ENCODE measurements at regions not wholly inside any gene's neighbourhood (a gene's known extent, or its start where the extent isn't known, plus 50 kb on each side); places are given as distances from the start of the nearest gene placed in this dataset.
A peak's percentile ranks its signal among the peaks of the same experiment; 100 is the strongest.

DNA sequence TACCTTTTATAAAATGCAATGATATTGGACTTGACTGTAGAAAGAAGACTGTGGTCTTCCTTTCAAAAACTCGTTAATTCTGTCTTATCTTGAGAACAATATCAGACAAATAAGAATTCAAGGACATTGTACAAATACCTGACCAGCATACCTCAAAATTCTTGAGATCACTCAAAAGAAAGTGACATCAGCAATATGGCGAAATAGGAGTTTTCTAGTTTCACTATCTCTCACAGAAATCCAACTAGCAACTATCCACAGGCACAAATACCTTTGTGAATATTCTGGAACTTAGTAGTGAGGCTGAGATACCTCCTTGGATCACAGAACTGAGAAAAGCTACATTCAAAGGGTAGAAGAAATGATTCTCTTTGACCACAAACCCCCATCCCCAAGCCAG, 419.7 kb downstream of the ZNF385D start:
- Histone ChIP-seq H3K36me3 (ENCODE audit: control insufficient read depth, insufficient read depth, low read length) (no peaks in the 10 kb centered on the region), H3K4me3 (ENCODE audit: low read depth in 2 of 2, low read length in 2 of 2) (no peak overlapping the region), H3K4me1 (ENCODE audit: control insufficient read depth, insufficient read depth, low read length) (no peaks in the 10 kb centered on the region), H3K27me3 (ENCODE audit: control insufficient read depth, insufficient read depth, low read length) (no peaks in the 10 kb centered on the region), H3K27ac (ENCODE audit: low read length) (no peak overlapping the region), H3K9me3 (ENCODE audit: control insufficient read depth, insufficient read depth, low read depth, low read length) (no peaks in the 10 kb centered on the region)
- in situ Hi-C loops (cut with HindIII; ENCODE audit: low pct_unique_long_range_greater_than_20kb, low sequenced_read_pairs) (no loop called here), intact Hi-C loops (cut with micrococcal nuclease; ENCODE audit: unreplicated experiment) (no loop called here)
- ATAC-seq, result no peak
- ChIA-PET CTCF (no interaction called here), POLR2A (no interaction called here)
- BruUV-seq (replicated peaks), result no TSS peak
- no peak for DNase-seq (ENCODE audit: low read depth, low spot score)
- TF ChIP-seq POLR2AphosphoS5 (IDR thresholded peaks at IDR 0.05; ENCODE audit: low read depth, low read length) (no peak), TCF7L2 (IDR thresholded peaks at IDR 0.05; ENCODE audit: low read depth, low read length) (no peak), SIN3A (IDR thresholded peaks at IDR 0.05; ENCODE audit: borderline replicate concordance, insufficient read depth, low read depth, low read length) (no peak)
- TF ChIP-seq, protein P1, sequence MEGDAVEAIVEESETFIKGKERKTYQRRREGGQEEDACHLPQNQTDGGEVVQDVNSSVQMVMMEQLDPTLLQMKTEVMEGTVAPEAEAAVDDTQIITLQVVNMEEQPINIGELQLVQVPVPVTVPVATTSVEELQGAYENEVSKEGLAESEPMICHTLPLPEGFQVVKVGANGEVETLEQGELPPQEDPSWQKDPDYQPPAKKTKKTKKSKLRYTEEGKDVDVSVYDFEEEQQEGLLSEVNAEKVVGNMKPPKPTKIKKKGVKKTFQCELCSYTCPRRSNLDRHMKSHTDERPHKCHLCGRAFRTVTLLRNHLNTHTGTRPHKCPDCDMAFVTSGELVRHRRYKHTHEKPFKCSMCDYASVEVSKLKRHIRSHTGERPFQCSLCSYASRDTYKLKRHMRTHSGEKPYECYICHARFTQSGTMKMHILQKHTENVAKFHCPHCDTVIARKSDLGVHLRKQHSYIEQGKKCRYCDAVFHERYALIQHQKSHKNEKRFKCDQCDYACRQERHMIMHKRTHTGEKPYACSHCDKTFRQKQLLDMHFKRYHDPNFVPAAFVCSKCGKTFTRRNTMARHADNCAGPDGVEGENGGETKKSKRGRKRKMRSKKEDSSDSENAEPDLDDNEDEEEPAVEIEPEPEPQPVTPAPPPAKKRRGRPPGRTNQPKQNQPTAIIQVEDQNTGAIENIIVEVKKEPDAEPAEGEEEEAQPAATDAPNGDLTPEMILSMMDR (IDR thresholded peaks at IDR 0.05), result no peak
- TF ChIP-seq, protein P2, sequence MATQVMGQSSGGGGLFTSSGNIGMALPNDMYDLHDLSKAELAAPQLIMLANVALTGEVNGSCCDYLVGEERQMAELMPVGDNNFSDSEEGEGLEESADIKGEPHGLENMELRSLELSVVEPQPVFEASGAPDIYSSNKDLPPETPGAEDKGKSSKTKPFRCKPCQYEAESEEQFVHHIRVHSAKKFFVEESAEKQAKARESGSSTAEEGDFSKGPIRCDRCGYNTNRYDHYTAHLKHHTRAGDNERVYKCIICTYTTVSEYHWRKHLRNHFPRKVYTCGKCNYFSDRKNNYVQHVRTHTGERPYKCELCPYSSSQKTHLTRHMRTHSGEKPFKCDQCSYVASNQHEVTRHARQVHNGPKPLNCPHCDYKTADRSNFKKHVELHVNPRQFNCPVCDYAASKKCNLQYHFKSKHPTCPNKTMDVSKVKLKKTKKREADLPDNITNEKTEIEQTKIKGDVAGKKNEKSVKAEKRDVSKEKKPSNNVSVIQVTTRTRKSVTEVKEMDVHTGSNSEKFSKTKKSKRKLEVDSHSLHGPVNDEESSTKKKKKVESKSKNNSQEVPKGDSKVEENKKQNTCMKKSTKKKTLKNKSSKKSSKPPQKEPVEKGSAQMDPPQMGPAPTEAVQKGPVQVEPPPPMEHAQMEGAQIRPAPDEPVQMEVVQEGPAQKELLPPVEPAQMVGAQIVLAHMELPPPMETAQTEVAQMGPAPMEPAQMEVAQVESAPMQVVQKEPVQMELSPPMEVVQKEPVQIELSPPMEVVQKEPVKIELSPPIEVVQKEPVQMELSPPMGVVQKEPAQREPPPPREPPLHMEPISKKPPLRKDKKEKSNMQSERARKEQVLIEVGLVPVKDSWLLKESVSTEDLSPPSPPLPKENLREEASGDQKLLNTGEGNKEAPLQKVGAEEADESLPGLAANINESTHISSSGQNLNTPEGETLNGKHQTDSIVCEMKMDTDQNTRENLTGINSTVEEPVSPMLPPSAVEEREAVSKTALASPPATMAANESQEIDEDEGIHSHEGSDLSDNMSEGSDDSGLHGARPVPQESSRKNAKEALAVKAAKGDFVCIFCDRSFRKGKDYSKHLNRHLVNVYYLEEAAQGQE (IDR thresholded peaks at IDR 0.05; ENCODE audit: insufficient read depth in 1 of 2, low read depth in 2 of 2, low read length in 1 of 2), result no peak

DNA sequence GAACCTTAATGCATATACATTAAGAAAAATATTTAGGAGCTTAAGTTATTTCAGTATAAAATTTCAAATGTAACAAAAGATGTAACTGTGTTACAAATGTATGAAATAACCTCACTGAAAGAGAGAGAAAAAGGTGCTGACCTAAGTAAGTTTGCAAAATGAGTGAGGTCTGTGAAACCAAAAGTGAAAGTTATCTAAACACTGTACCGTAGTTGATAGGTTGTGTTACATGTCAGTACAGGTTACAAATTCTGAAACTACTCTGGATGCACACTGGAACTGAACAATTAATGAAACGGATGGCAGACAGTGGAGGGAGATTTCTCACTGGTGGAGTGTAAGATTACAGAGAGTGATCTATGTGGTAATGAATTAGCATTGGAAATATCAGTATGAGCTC, 420.7 kb downstream of the ZNF385D start:
- Histone ChIP-seq H3K36me3 (ENCODE audit: control insufficient read depth, insufficient read depth, low read length) (no peaks in the 10 kb centered on the region), H3K27me3 (ENCODE audit: control insufficient read depth, insufficient read depth, low read length) (no peaks in the 10 kb centered on the region), H3K4me1 (ENCODE audit: control insufficient read depth, insufficient read depth, low read length) (no peaks in the 10 kb centered on the region), H3K27ac (ENCODE audit: low read length) (no peak overlapping the region), H3K9me3 (ENCODE audit: control insufficient read depth, insufficient read depth, low read depth, low read length) (no peaks in the 10 kb centered on the region), H3K4me3 (ENCODE audit: low read depth in 2 of 2, low read length in 2 of 2) (peak overlapping the region in 1 of 2 experiments; percentile 30; a peak in 1 of 4 replicates)
- no TSS peak for BruUV-seq (replicated peaks)
- in situ Hi-C loops (cut with HindIII; ENCODE audit: low pct_unique_long_range_greater_than_20kb, low sequenced_read_pairs) (no loop called here), intact Hi-C loops (cut with micrococcal nuclease; ENCODE audit: unreplicated experiment) (no loop called here)
- DNase-seq (ENCODE audit: low read depth, low spot score), result no peak
- no peak for TF ChIP-seq POLR2AphosphoS5 (IDR thresholded peaks at IDR 0.05; ENCODE audit: low read depth, low read length)
- ChIA-PET POLR2A (no interaction called here), CTCF (no interaction called here)
- ATAC-seq, result no peak

DNA sequence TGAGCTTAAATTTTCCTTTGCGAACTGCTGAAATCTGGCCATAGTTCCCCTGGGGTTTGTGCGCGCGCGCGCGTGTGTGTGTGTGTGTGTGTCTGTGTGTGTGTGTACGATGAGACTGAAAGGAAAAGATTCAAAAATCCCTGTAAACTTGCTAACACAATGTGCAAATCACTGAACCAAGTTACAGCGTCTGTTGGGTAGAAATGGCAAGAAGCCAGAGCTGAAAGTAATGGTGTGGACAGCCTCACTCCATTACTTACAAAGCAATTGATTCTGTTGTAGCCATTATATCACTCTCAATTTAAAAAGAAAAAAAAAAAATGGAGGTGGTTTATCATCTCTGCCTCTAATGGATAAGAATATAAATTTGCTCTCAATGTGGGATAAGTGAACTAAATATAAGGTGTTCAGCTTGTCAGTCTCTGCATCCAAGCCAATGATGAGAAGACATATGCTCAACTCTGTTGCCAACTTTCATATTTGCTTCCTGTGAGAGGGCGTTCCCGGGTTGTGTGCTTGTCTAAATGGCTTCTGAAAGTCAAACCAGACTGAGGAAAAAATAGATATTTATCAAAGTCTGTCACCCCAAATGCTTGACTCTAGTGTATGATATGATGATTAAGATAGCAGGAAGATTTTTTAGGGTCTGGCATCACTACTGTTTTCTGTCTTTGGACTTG, 422.2 kb downstream of the ZNF385D start:
- intact Hi-C loops (cut with micrococcal nuclease; ENCODE audit: unreplicated experiment) (no loop called here), in situ Hi-C loops (cut with HindIII; ENCODE audit: low pct_unique_long_range_greater_than_20kb, low sequenced_read_pairs) (no loop called here)
- ChIA-PET CTCF (no interaction called here), POLR2A (no interaction called here)
- no peaks in the 10 kb centered on the region for H3K4me1 ChIP-seq (ENCODE audit: control insufficient read depth, insufficient read depth, low read length)
- H3K27me3 ChIP-seq (ENCODE audit: control insufficient read depth, insufficient read depth, low read length), result no peaks in the 10 kb centered on the region
- BruUV-seq (replicated peaks), result no TSS peak
- H3K4me3 ChIP-seq (ENCODE audit: low read depth in 2 of 2, low read length in 2 of 2), result no peak overlapping the region
- no peak overlapping the region for H3K27ac ChIP-seq (ENCODE audit: low read length)
- no peaks in the 10 kb centered on the region for H3K36me3 ChIP-seq (ENCODE audit: control insufficient read depth, insufficient read depth, low read length)
- ATAC-seq (no peak), DNase-seq (ENCODE audit: low read depth, low spot score) (no peak)
- H3K9me3 ChIP-seq (ENCODE audit: control insufficient read depth, insufficient read depth, low read depth, low read length), result no peaks in the 10 kb centered on the region
- TF ChIP-seq TCF7L2 (IDR thresholded peaks at IDR 0.05; ENCODE audit: low read depth, low read length), result no peak
- TF ChIP-seq, protein P1 (IDR thresholded peaks at IDR 0.05), result no peak
- TF ChIP-seq SIN3A (IDR thresholded peaks at IDR 0.05; ENCODE audit: borderline replicate concordance, insufficient read depth, low read depth, low read length), result no peak
- TF ChIP-seq, protein P2 (IDR thresholded peaks at IDR 0.05; ENCODE audit: insufficient read depth in 1 of 2, low read depth in 2 of 2, low read length in 1 of 2), result no peak
- TF ChIP-seq POLR2AphosphoS5 (IDR thresholded peaks at IDR 0.05; ENCODE audit: low read depth, low read length), result no peak

Data from Panc1 (cell line).